ENCODE measurements at regions not wholly inside any gene's neighbourhood (a gene's known extent, or its start where the extent isn't known, plus 50 kb on each side); places are given as distances from the start of the nearest gene placed in this dataset.

DNA sequence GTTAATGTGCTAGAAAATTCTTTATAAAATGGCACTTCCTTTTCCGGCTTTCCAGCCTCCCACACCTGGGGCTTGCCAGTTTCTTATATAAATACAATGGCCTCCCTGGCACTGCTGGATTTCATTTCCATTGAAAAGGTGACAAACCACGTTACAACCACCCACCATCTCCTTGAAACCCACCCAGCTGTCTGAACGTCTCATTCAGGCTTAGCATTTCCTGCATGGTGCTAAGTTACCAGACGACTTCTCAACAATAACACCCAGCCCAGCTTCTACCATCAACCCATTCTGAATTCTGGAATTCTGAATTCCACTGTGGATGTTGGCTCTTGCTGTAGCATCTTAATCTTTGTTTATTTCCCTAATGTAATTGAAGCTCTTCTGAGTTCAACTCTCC is 499.8 kb upstream of the CELF2 start:
- TF ChIP-seq SPI1 (IDR thresholded peaks at IDR 0.05; ENCODE audit: borderline replicate concordance, low read depth) (no peak), CTCF (IDR thresholded peaks at IDR 0.05; ENCODE audit: insufficient read depth, low read length) (no peak)

All from HL-60 (cell line).